Liver (tissue), 3 donors: ENCODE measurements at regions not wholly inside any gene's neighbourhood (a gene's known extent, or its start where the extent isn't known, plus 50 kb on each side); places are given as distances from the start of the nearest gene placed in this dataset.

ENCODE experiments used
- FOXA1 ChIP-seq: IDR thresholded peaks from 2 replicates; pipeline ENCODE4 v1.6.1; 2016; ENCODE audit warnings: antibody characterized with exemption
- FOXA2 ChIP-seq: IDR thresholded peaks from 2 replicates; pipeline ENCODE4 v1.6.1; 2016; ENCODE audit warnings: antibody characterized with exemption
- JUND ChIP-seq, 2 donors: IDR thresholded peaks; 2 replicates each; pipeline ENCODE4 v1.6.1; 2016; ENCODE audit warnings: antibody characterized with exemption in 2 of 2
- NR2F2 ChIP-seq: IDR thresholded peaks from 2 replicates; pipeline ENCODE4 v1.6.1; 2016; ENCODE audit warnings: antibody characterized with exemption
- RAD21 ChIP-seq, 2 donors: IDR thresholded peaks; 2 replicates each; pipeline ENCODE4 v1.6.1; 2016; ENCODE audit warnings: antibody characterized with exemption in 2 of 2, mild to moderate bottlenecking in 2 of 2
- RXRA ChIP-seq, 2 donors: IDR thresholded peaks; 2 replicates each; pipeline ENCODE4 v1.6.1; 2017 to 2018; ENCODE audit warnings: antibody characterized with exemption in 2 of 2, mild to moderate bottlenecking in 1 of 2
- SP1 ChIP-seq: IDR thresholded peaks from 2 replicates; pipeline ENCODE4 v1.6.1; 2018; ENCODE audit warnings: antibody characterized with exemption, mild to moderate bottlenecking
- TAF1 ChIP-seq: conservative IDR thresholded peaks from 2 replicates; pipeline ENCODE4 v1.6.1; 2016; ENCODE audit warnings: antibody characterized with exemption, mild to moderate bottlenecking
- YY1 ChIP-seq: IDR thresholded peaks from 2 replicates; pipeline ENCODE4 v1.6.1; 2016; ENCODE audit warnings: antibody characterized with exemption, mild to moderate bottlenecking
- TF ChIP-seq, protein P1 (sequence below): IDR thresholded peaks from 2 replicates; pipeline ENCODE4 v1.6.1; 2016; ENCODE audit warnings: antibody characterized with exemption
- TF ChIP-seq, protein P2 (sequence below): IDR thresholded peaks from 2 replicates; pipeline ENCODE4 v1.6.1; 2016; ENCODE audit warnings: antibody characterized with exemption, mild to moderate bottlenecking
- TF ChIP-seq, protein P3 (sequence below): fragments of 150-350 bp; IDR thresholded peaks from 2 replicates; pipeline ENCODE4 v1.5.1; 2017; ENCODE audit warnings: improper control_type of control experiment, low read depth, low read length; ENCODE audit not compliant: missing input control
- TF ChIP-seq, protein P4 (sequence below): IDR thresholded peaks from 2 replicates; pipeline ENCODE4 v1.6.1; 2016; ENCODE audit warnings: antibody characterized with exemption
- TF ChIP-seq, protein P5 (sequence below): IDR thresholded peaks from 2 replicates; pipeline ENCODE4 v1.6.1; 2016; ENCODE audit warnings: antibody characterized with exemption
- donor health status: healthy.
- donor health status: healthy.

DNA sequence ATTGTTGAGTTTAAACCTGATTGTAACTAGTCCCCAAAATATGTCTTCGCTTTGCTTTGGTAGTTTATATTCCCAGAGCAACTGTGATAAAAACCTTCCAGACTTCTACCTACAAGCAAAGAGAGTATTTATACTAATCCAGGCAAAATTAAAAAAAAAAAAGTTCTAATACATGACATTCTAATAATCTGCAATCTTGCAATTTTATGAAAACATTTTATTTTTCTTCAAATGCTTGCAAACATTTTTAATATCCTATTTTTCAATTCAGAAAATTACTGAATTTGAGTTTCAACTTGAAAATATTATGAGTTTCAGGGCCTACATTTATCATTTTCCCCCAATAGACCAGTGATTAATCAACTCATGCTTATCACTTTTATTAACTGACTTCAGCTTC is 830.2 kb upstream of the KLHL1 start:
- TF ChIP-seq, protein P1, sequence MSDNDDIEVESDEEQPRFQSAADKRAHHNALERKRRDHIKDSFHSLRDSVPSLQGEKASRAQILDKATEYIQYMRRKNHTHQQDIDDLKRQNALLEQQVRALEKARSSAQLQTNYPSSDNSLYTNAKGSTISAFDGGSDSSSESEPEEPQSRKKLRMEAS, result no peak
- TF ChIP-seq FOXA2 (no peak), NR2F2 (no peak), TAF1 (no peak), RXRA (IDR thresholded peaks at IDR 0.05) (no peak), YY1 (no peak), FOXA1 (no peak), SP1 (no peak), RAD21 (IDR thresholded peaks at IDR 0.05) (no peak), JUND (IDR thresholded peaks at IDR 0.05) (no peak)
- TF ChIP-seq, protein P2, sequence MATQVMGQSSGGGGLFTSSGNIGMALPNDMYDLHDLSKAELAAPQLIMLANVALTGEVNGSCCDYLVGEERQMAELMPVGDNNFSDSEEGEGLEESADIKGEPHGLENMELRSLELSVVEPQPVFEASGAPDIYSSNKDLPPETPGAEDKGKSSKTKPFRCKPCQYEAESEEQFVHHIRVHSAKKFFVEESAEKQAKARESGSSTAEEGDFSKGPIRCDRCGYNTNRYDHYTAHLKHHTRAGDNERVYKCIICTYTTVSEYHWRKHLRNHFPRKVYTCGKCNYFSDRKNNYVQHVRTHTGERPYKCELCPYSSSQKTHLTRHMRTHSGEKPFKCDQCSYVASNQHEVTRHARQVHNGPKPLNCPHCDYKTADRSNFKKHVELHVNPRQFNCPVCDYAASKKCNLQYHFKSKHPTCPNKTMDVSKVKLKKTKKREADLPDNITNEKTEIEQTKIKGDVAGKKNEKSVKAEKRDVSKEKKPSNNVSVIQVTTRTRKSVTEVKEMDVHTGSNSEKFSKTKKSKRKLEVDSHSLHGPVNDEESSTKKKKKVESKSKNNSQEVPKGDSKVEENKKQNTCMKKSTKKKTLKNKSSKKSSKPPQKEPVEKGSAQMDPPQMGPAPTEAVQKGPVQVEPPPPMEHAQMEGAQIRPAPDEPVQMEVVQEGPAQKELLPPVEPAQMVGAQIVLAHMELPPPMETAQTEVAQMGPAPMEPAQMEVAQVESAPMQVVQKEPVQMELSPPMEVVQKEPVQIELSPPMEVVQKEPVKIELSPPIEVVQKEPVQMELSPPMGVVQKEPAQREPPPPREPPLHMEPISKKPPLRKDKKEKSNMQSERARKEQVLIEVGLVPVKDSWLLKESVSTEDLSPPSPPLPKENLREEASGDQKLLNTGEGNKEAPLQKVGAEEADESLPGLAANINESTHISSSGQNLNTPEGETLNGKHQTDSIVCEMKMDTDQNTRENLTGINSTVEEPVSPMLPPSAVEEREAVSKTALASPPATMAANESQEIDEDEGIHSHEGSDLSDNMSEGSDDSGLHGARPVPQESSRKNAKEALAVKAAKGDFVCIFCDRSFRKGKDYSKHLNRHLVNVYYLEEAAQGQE, result no peak
- TF ChIP-seq, protein P3, sequence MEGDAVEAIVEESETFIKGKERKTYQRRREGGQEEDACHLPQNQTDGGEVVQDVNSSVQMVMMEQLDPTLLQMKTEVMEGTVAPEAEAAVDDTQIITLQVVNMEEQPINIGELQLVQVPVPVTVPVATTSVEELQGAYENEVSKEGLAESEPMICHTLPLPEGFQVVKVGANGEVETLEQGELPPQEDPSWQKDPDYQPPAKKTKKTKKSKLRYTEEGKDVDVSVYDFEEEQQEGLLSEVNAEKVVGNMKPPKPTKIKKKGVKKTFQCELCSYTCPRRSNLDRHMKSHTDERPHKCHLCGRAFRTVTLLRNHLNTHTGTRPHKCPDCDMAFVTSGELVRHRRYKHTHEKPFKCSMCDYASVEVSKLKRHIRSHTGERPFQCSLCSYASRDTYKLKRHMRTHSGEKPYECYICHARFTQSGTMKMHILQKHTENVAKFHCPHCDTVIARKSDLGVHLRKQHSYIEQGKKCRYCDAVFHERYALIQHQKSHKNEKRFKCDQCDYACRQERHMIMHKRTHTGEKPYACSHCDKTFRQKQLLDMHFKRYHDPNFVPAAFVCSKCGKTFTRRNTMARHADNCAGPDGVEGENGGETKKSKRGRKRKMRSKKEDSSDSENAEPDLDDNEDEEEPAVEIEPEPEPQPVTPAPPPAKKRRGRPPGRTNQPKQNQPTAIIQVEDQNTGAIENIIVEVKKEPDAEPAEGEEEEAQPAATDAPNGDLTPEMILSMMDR, result no peak
- TF ChIP-seq, protein P4, sequence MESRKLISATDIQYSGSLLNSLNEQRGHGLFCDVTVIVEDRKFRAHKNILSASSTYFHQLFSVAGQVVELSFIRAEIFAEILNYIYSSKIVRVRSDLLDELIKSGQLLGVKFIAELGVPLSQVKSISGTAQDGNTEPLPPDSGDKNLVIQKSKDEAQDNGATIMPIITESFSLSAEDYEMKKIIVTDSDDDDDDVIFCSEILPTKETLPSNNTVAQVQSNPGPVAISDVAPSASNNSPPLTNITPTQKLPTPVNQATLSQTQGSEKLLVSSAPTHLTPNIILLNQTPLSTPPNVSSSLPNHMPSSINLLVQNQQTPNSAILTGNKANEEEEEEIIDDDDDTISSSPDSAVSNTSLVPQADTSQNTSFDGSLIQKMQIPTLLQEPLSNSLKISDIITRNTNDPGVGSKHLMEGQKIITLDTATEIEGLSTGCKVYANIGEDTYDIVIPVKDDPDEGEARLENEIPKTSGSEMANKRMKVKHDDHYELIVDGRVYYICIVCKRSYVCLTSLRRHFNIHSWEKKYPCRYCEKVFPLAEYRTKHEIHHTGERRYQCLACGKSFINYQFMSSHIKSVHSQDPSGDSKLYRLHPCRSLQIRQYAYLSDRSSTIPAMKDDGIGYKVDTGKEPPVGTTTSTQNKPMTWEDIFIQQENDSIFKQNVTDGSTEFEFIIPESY, result no peak
- TF ChIP-seq, protein P5, sequence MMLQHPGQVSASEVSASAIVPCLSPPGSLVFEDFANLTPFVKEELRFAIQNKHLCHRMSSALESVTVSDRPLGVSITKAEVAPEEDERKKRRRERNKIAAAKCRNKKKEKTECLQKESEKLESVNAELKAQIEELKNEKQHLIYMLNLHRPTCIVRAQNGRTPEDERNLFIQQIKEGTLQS, result no peak
